ENCODE measurements at regions not wholly inside any gene's neighbourhood (a gene's known extent, or its start where the extent isn't known, plus 50 kb on each side); places are given as distances from the start of the nearest gene placed in this dataset.

DNA sequence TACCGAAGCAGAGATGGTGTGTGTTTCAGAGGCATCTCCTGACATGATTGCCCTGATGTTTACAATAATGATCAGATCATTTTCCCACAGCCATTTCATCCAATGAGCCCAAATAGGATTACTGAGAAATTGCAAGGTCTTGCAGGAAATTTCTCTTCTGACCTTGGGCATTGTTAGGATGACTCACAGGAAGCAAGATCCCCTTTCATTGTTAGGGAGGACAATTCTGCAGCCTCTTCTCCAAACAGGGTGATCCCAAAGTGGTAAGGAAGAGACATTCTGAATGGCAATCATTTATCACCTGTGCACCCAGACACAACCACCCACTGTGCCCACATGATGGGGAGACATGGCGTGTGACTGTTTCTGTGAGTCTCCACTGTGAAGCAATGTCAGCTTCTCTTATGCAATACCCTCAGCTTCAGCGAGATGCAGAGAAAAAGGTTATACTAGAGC lies 306.7 kb upstream of the XYLT1 start:
- Histone ChIP-seq H3K4me2 (ENCODE audit: unreplicated experiment) (peak overlapping the region; percentile 44), H3K9ac (0 out of 2 replicates have a peak overlapping the region, but pooled peaks have one; percentile 6), H4K20me1 (ENCODE audit: insufficient read depth) (no peaks in the 10 kb centered on the region), H3K4me3 (no peak overlapping the region), H3K27ac (peak overlapping the region; percentile 37), H3K9me2 (ENCODE audit: insufficient read depth) (no peaks in the 10 kb centered on the region), H3K36me3 (ENCODE audit: low read depth) (no peaks in the 10 kb centered on the region), H3K9me3 (ENCODE audit: low read depth) (no peaks in the 10 kb centered on the region), H3F3A (ENCODE audit: insufficient read depth) (peaks cover 10% of the 10 kb centered on the region; the same call in 1 of the 2 replicates), H2AFZ (no peak overlapping the region), H3K79me2 (ENCODE audit: insufficient read depth) (no peaks in the 10 kb centered on the region), H3K27me3 (replicated peaks; ENCODE audit: insufficient read depth) (no peaks in the 10 kb centered on the region; the same call in 1 of the 2 replicates), H3K4me1 (ENCODE audit: insufficient read depth) (peaks cover 9% of the 10 kb centered on the region)
- 0 to 5% methylated on average over 3 of the region's 3 CpGs for WGBS, 2 experiments (ENCODE audit: low coverage in 1 of 2, low lambda C conversion rate in 2 of 2, missing lambda C conversion rate in 2 of 2)
- in situ Hi-C loops (cut with MboI), result no loop called here
- DNase-seq, result peak; percentile 62
- no peak for TF ChIP-seq EZH2 (IDR thresholded peaks at IDR 0.05; ENCODE audit: insufficient read depth, poor library complexity, severe bottlenecking)
- TF ChIP-seq EZH2phosphoT487 (IDR thresholded peaks at IDR 0.05; ENCODE audit: insufficient read depth, low read depth), result no peak

GRCh38 chr16:17776888-17777287 lies 306.1 kb upstream of the XYLT1 start:
- Histone ChIP-seq H3K9me2 (ENCODE audit: insufficient read depth) (no peaks in the 10 kb centered on the region), H2AFZ (no peak overlapping the region; the same call in 1 of the 2 replicates), H4K20me1 (ENCODE audit: insufficient read depth) (no peaks in the 10 kb centered on the region), H3K4me3 (no peak overlapping the region), H3F3A (ENCODE audit: insufficient read depth) (peaks cover 10% of the 10 kb centered on the region; the same call in 1 of the 2 replicates), H3K4me2 (ENCODE audit: unreplicated experiment) (peak overlapping the region; percentile 44), H3K9me3 (ENCODE audit: low read depth) (no peaks in the 10 kb centered on the region), H3K36me3 (ENCODE audit: low read depth) (no peaks in the 10 kb centered on the region), H3K4me1 (ENCODE audit: insufficient read depth) (peaks cover 9% of the 10 kb centered on the region), H3K27me3 (replicated peaks; ENCODE audit: insufficient read depth) (no peaks in the 10 kb centered on the region; the same call in 1 of the 2 replicates), H3K9ac (0 out of 2 replicates have a peak overlapping the region, but pooled peaks have one; percentile 6), H3K27ac (peak overlapping the region; percentile 37), H3K79me2 (ENCODE audit: insufficient read depth) (no peaks in the 10 kb centered on the region)
- WGBS, 2 experiments (ENCODE audit: low coverage in 1 of 2, low lambda C conversion rate in 2 of 2, missing lambda C conversion rate in 2 of 2), result 2 to 6% methylated on average over 9 of the region's 9 CpGs
- peak; percentile 24 for DNase-seq
- in situ Hi-C loops (cut with MboI), result no loop called here
- TF ChIP-seq EZH2 (IDR thresholded peaks at IDR 0.05; ENCODE audit: insufficient read depth, poor library complexity, severe bottlenecking) (no peak), EZH2phosphoT487 (IDR thresholded peaks at IDR 0.05; ENCODE audit: insufficient read depth, low read depth) (no peak)

DNA sequence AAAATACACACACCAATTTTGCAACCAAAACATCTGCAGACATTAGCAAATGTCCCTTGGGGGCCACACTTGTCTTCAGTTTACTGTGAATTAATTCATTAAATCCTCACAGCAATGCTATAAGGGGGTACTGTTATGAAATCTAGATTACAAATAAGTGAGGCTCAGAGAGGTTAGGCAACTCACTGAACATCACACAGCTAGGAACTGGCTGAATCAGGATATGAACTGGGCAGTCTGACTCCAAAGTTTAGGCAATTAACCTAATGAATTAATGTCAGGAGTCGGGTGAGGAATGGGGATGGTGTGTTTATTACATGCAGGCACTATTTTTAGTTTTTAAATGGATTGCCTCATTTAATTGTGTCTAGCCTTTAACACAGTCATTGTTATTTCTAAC lies 305.7 kb upstream of the XYLT1 start:
- Histone ChIP-seq H3K9me2 (ENCODE audit: insufficient read depth) (no peaks in the 10 kb centered on the region), H4K20me1 (ENCODE audit: insufficient read depth) (no peaks in the 10 kb centered on the region), H3K79me2 (ENCODE audit: insufficient read depth) (no peaks in the 10 kb centered on the region), H2AFZ (no peak overlapping the region), H3K4me2 (ENCODE audit: unreplicated experiment) (no peak overlapping the region), H3K4me3 (no peak overlapping the region), H3F3A (ENCODE audit: insufficient read depth) (peaks cover 10% of the 10 kb centered on the region; the same call in 1 of the 2 replicates), H3K9me3 (ENCODE audit: low read depth) (no peaks in the 10 kb centered on the region), H3K36me3 (ENCODE audit: low read depth) (no peaks in the 10 kb centered on the region), H3K27me3 (replicated peaks; ENCODE audit: insufficient read depth) (no peaks in the 10 kb centered on the region; the same call in 1 of the 2 replicates), H3K27ac (no peak overlapping the region), H3K4me1 (ENCODE audit: insufficient read depth) (peaks cover 9% of the 10 kb centered on the region), H3K9ac (no peak overlapping the region)
- no peak for DNase-seq
- TF ChIP-seq EZH2 (IDR thresholded peaks at IDR 0.05; ENCODE audit: insufficient read depth, poor library complexity, severe bottlenecking) (no peak), EZH2phosphoT487 (IDR thresholded peaks at IDR 0.05; ENCODE audit: insufficient read depth, low read depth) (no peak)
- in situ Hi-C loops (cut with MboI), result no loop called here
- 6% methylated on average over 1 of the region's 1 CpG for WGBS, 2 experiments (ENCODE audit: low coverage in 1 of 2, low lambda C conversion rate in 2 of 2, missing lambda C conversion rate in 2 of 2)

GRCh38 chr16:17775061-17775460 lies 304.3 kb upstream of the XYLT1 start:
- Histone ChIP-seq H3K4me1 (ENCODE audit: insufficient read depth) (peaks cover 9% of the 10 kb centered on the region), H3K36me3 (ENCODE audit: low read depth) (no peaks in the 10 kb centered on the region), H3K4me2 (ENCODE audit: unreplicated experiment) (no peak overlapping the region), H2AFZ (no peak overlapping the region), H4K20me1 (ENCODE audit: insufficient read depth) (no peaks in the 10 kb centered on the region), H3K27ac (no peak overlapping the region), H3K9me3 (ENCODE audit: low read depth) (no peaks in the 10 kb centered on the region), H3F3A (ENCODE audit: insufficient read depth) (peaks cover 10% of the 10 kb centered on the region; the same call in 1 of the 2 replicates), H3K79me2 (ENCODE audit: insufficient read depth) (no peaks in the 10 kb centered on the region), H3K9ac (no peak overlapping the region), H3K27me3 (replicated peaks; ENCODE audit: insufficient read depth) (no peaks in the 10 kb centered on the region; the same call in 1 of the 2 replicates), H3K9me2 (ENCODE audit: insufficient read depth) (no peaks in the 10 kb centered on the region), H3K4me3 (no peak overlapping the region)
- in situ Hi-C loops (cut with MboI), result no loop called here
- WGBS, 2 experiments (ENCODE audit: low coverage in 1 of 2, low lambda C conversion rate in 2 of 2, missing lambda C conversion rate in 2 of 2), result 9 to 14% methylated on average over 4 of the region's 4 CpGs
- TF ChIP-seq EZH2 (IDR thresholded peaks at IDR 0.05; ENCODE audit: insufficient read depth, poor library complexity, severe bottlenecking) (no peak), EZH2phosphoT487 (IDR thresholded peaks at IDR 0.05; ENCODE audit: insufficient read depth, low read depth) (no peak)
- DNase-seq, result peak; percentile 58
